Left lung (tissue), 4 donors: ENCODE measurements at regions not wholly inside any gene's neighbourhood (a gene's known extent, or its start where the extent isn't known, plus 50 kb on each side); places are given as distances from the start of the nearest gene placed in this dataset.

Experiments
- ATAC-seq: fragments of 200-7000 bp; cut with Tn5 transposase; one replicate; pipeline ENCODE4 v1.9.1; 2020; ENCODE audit warnings: moderate library complexity
- DNase-seq, 4 donors: peaks; one replicate each; pipeline ENCODE4 v3.0.0-alpha.2; 2013 to 2020
- H3K27ac ChIP-seq, 2 donors: fragments of 200-600 bp; sonication (generic) in 1 of 2; one replicate each; pipeline versions ENCODE4 v1.5.0 to v1.8.0; 2020 to 2021
- H3K27me3 ChIP-seq, 2 donors: fragments of 200-600 bp; sonication (generic) in 1 of 2; one replicate each; pipeline versions ENCODE4 v1.5.0 to v1.8.0; 2020 to 2021
- H3K36me3 ChIP-seq, 2 donors: fragments of 200-600 bp; sonication (generic) in 1 of 2; one replicate each; pipeline versions ENCODE4 v1.5.0 to v1.8.0; 2020 to 2021
- H3K4me1 ChIP-seq, 2 donors: fragments of 200-600 bp; one replicate each; pipeline ENCODE4 v1.8.0; 2021
- H3K4me3 ChIP-seq, 2 donors: fragments of 200-600 bp; sonication (generic) in 1 of 2; one replicate each; pipeline versions ENCODE4 v1.5.0 to v1.8.0; 2020 to 2021; ENCODE audit warnings: mild to moderate bottlenecking in 1 of 2
- H3K9me3 ChIP-seq, 2 donors: fragments of 200-600 bp; sonication (generic) in 1 of 2; one replicate each; pipeline versions ENCODE4 v1.5.0 to v1.8.0; 2020 to 2021
- CTCF ChIP-seq, 2 donors: fragments of 200-600 bp; sonication (generic) in 1 of 2; IDR thresholded peaks; one replicate each; pipeline versions ENCODE4 v1.5.0 to v1.8.0; 2021; ENCODE audit warnings: antibody characterized with exemption in 2 of 2
- intact Hi-C, 2 donors: fragments of 100-400 bp; cut with DNase I; formaldehyde crosslinking; loops; one replicate each; pipeline versions ENCODE4 v1.11.2 to v1.14.2; 2022
- donor health status: DM: no; HTN: yes; CAD: no.
- donor health status: DM: no; HTN: no; CAD: no.

- DNase-seq (no peak), ATAC-seq (no peak)
- intact Hi-C loops, result no loop called here
- H3K4me3 ChIP-seq, result no peak overlapping the region
- H3K36me3 ChIP-seq, result no peaks in the 10 kb centered on the region
- H3K27me3 ChIP-seq, result no peaks in the 10 kb centered on the region
- no peak overlapping the region for H3K27ac ChIP-seq
- peaks cover 0 to 11% of the 10 kb centered on the region in 2 donors for H3K9me3 ChIP-seq
- TF ChIP-seq CTCF (IDR thresholded peaks at IDR 0.05), result no peak
- no peaks in the 10 kb centered on the region for H3K4me1 ChIP-seq
Observed at GRCh38 chr2:34549710-34550345, 950.7 kb upstream of the FAM98A start.

- no peak for TF ChIP-seq CTCF (IDR thresholded peaks at IDR 0.05)
- intact Hi-C loops, result no loop called here
- ATAC-seq (no peak), DNase-seq (no peak)
- Histone ChIP-seq H3K27me3 (no peaks in the 10 kb centered on the region), H3K27ac (no peak overlapping the region), H3K9me3 (peaks cover 0 to 9% of the 10 kb centered on the region in 2 donors), H3K4me1 (no peaks in the 10 kb centered on the region), H3K36me3 (no peaks in the 10 kb centered on the region), H3K4me3 (no peak overlapping the region)
Observed at GRCh38 chr2:34547900-34548299, 948.8 kb upstream of the FAM98A start.

GRCh38 chr2:34547340-34547739, 948.2 kb upstream of the FAM98A start:
- Histone ChIP-seq H3K9me3 (peaks cover 0 to 9% of the 10 kb centered on the region in 2 donors), H3K36me3 (no peaks in the 10 kb centered on the region), H3K4me3 (no peak overlapping the region), H3K4me1 (no peaks in the 10 kb centered on the region), H3K27ac (no peak overlapping the region), H3K27me3 (no peaks in the 10 kb centered on the region)
- TF ChIP-seq CTCF (IDR thresholded peaks at IDR 0.05), result no peak
- intact Hi-C loops, result no loop called here
- no peak for DNase-seq
- ATAC-seq, result no peak

GRCh38 chr2:34545486-34546136, 946.5 kb upstream of the FAM98A start:
- no peaks in the 10 kb centered on the region for H3K36me3 ChIP-seq
- TF ChIP-seq CTCF (IDR thresholded peaks at IDR 0.05), result no peak
- H3K4me1 ChIP-seq, result no peaks in the 10 kb centered on the region
- H3K27ac ChIP-seq, result no peak overlapping the region
- DNase-seq (peak in 1 of 4 donors; percentile 57), ATAC-seq (no peak)
- H3K4me3 ChIP-seq, result no peak overlapping the region
- intact Hi-C loops, result no loop called here
- no peaks in the 10 kb centered on the region for H3K27me3 ChIP-seq
- H3K9me3 ChIP-seq, result peaks cover 0 to 18% of the 10 kb centered on the region in 2 donors

GRCh38 chr2:34534761-34535160, 935.7 kb upstream of the FAM98A start:
- DNase-seq (peak in 2 of 4 donors; percentile 26 to 32), ATAC-seq (no peak)
- Histone ChIP-seq H3K9me3 (peaks cover 0 to 12% of the 10 kb centered on the region in 2 donors), H3K27me3 (no peaks in the 10 kb centered on the region), H3K4me3 (no peak overlapping the region), H3K27ac (no peak overlapping the region), H3K36me3 (no peaks in the 10 kb centered on the region), H3K4me1 (no peaks in the 10 kb centered on the region)
- intact Hi-C loops, result no loop called here
- TF ChIP-seq CTCF (IDR thresholded peaks at IDR 0.05), result no peak
